Effector CD8-positive, alpha-beta T cell (primary cell): ENCODE measurements at regions not wholly inside any gene's neighbourhood (a gene's known extent, or its start where the extent isn't known, plus 50 kb on each side); places are given as distances from the start of the nearest gene placed in this dataset.
"Not testable (repeated sequence)": the region's sequence is repeated elsewhere in the genome, so short reads cannot be mapped to it uniquely, and the experiment has no call there.

ENCODE experiments used
- DNase-seq: peaks from one replicate; lab custom pipeline; 2025; lab: John Stamatoyannopoulos, UW

DNA sequence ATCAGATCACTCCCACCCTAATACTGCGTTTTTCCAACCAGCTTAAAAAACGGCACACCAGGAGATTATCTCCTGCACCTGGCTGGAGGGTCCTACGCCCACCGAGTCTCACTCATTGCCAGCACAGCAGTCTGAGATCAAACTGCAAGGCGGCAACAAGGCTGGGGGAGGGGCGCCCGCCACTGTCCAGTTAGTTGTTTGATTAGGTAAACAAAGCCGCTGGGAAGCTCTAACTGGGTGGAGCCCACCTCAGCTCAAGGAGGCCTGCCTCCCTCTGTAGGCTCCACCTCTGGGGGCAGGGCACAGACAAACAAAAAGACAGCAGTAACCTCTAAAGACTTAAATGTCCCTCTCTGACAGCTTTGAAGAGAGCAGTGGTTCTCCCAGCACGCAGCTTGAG, 463.0 kb upstream of the CADM1 start:
- DNase-seq: not testable (repeated sequence)

- no peak for DNase-seq
These were observed 461.7 kb upstream of the CADM1 start for GRCh38 chr11:115965767-115966504.

DNA sequence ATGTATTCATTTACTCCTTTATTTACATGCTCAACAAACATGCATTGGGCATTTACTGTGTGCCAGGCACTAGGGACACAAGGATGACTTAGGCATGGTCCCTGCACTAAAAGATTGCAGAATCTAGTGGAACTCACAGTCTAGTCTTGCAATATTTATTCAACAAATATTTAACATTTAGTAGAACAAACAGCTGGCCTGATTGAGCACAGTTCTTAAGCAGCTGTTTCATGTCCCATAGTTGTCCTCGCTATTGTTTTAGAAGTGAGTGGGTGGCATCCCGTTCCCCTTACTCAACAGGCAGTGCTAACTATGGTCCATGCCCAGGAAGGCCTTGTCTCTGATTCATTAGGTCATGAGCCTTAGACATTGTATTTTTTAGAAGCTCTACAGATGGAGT, 459.9 kb upstream of the CADM1 start:
- no peak for DNase-seq

- no peak for DNase-seq
These were observed 458.9 kb upstream of the CADM1 start for GRCh38 chr11:115963156-115963555.

GRCh38 chr11:115961159-115962003, 457.2 kb upstream of the CADM1 start:
- DNase-seq: no peak

DNA sequence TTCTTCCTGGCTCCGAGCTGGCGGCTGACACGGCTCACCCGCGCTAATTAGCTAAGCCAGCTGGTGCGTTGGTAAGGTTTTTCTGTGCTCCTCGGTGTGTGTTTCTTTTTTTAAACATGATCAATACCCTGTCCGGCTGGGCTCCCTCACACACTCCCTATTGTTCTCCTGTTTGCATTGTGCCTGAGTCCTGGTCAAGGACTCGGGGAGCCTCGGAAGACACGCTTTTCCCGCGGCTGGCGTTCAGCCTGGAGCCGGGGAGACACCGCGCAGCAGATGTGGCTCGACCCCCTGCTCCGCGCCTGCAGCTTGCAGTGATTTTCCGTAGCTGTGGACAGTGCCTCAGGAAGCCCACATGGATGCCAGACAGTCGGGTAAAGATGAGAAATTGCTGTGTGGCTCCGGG, 454.9 kb upstream of the CADM1 start:
- DNase-seq: no peak

DNA sequence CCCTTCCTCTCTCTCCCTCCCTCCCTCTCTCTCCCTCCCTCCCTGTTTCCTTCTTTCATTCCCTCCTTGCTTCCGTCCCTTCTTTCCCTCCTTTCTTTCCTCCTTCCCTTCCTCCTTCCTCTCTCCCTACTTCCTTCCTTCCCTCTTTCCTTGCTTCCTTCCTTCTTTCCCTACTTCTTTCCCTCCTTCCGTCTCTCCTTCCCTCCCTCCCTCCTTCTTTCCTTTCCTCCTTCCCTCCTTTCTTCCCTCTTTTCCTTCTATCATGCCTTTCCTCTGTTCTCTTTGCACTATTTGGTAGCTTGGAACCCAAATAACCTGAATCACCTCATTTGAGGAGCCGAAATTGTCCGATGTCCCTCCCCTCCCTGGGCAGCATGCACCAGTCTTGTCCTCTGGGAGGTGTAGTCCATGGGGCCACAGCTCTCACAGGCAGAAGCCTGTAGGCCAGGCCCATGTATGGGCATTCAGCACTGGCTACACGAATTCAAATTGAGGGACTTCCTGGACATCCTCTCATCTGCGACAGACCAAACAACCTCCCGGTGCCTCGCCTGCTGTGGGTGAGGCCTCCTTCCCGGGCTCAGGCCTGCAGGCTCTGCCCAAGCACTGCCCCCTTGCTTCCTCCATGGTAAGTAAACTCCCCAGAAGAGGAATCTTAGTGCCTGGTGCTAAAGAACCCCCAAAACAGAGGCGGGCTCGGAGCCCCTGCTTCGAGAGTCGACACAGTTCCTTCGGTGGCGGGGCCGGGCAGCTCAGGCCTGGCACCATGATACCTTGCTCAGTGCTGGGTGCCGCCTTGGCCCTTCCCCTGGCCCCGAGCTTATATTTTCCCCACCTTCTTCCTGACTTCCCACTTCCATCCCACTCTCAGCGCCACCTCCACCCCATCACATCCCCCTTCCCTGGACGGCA, 454.1 kb upstream of the CADM1 start:
- DNase-seq: no peak

- DNase-seq: no peak
These were observed 451.6 kb upstream of the CADM1 start for GRCh38 chr11:115955803-115956202.

- DNase-seq: no peak
These were observed 446.4 kb upstream of the CADM1 start for GRCh38 chr11:115950660-115951059.

DNA sequence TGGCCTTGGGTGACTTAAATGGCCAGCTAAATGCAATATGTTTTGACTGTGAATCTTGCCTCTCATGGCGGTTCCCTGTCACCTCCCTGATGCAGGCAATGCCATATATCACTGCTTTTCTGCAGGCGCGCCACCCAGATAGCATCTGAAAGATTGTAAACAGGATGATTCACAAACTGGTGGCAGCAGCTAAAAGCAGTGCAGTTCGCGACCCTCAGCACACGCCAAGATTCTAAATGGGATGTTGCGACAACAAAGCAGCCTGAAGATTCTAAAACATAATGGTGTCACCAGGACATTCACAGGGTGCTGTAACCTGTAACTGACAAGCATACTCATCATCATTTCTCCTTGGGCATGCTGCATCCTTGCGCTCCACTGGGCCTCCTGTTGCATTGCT, 440.4 kb upstream of the CADM1 start:
- DNase-seq: no peak

DNA sequence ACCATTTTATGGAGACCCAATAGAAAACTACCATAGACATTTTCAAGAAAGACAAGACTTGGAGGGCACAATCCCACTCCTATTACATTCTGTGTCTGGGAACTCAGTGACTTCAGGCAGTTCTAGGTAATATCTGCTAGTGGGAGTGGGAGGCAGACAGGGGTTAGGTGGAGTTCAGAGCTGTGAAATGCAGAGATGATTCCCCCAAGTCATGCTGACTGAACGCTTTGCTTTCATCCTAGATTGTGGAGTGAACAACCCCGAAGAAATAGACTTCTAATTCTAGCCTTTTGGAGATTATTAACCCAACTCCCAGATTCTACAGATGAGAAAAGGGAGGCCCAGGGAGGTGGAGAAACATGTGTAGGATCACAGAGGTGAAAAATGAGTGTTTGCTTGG, 437.8 kb upstream of the CADM1 start:
- DNase-seq: no peak

DNA sequence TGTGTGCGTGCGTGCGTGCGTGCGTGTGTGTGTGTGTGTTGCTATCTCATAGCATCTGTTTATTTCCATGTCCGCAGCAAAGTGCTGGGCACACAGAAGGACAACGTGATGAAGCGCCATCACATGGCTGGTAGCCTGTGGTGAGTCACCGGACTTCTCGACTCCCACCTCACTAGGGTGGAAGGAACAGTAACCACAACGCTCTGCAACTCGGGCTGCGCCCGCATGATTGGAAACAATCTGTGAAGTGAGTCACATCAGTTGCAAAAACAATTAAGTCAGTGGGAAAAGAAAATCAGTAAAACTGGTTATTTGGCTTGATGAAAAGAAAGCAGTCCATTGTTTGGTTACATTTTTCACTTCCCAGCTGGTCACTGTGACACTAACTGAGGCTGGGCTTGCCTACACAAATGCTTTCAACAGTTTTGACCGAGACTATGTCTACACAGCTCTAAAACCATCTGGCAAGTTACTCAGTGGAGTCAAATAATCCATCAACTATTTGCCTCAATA, 437.3 kb upstream of the CADM1 start:
- DNase-seq: no peak

DNA sequence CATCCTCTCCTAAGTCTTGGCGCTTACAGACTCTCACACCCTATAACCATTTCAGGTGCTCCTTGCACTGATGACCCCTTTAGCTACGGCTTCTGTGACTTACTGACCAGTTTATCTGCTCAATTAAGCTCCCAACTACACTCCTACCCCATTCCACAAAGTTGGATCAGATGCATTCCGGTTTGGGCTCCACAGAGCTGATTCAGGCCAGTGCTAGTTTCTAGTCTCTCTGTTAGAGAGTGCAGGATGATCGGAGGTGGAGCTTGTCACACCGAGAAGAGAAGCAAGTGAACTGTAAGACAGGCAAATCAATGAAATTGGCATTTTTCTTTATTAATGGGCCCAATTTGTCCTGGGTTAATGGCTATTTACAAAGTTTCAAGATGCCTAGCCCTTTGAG, 436.8 kb upstream of the CADM1 start:
- no peak for DNase-seq

DNA sequence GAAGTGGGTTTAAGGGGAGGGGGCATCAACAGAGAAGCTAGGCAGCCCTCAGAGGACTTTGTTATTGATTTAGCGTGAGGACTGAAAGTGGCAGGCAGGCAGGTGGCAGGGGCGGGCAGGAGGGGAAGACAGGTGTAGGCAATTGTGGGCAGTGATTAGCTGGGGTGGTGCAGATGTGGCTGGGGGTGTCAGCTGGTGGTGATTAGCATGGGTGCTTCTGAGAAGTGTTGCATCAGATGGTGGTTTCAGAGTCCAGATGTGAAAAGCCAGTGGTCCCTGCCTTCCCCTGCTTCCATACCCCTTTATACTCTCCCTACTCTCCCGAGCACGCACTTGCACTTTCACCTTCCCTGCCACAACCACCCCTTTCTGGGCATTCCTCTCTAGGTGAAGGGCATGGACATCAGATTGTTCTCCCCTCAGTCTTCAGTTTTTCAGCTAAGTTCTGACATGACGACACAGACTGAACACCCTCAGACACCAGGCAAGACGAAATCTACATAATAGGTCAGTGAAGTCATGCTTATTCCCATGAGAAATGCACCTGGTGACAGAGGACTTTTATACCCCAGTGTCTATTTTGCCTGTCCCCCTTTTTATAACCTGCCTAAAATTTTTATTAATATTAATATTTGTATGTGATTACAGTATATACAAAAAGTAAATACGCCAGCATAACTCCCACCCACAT, 435.7 kb upstream of the CADM1 start:
- DNase-seq: no peak

- DNase-seq: no peak
These were observed 435.0 kb upstream of the CADM1 start for GRCh38 chr11:115939104-115939730.

DNA sequence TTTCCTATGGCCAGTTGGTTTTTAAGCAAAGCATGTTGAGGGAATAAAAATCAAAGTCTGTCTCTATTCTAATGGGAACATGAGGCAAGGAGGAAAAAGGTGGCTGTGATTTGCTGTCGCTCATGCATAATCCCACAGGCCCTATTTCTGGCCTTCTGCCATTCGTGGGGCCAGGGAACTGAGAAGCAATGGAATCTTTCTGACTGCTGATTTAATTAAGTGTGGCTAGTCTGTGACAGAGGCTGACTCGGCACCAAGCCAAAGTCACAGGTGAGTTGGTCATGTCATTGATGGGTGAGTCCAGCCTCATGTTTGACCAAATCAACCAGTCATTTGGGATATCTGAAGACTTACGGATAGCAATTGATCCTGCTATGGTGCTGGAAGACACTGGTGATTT, 429.3 kb upstream of the CADM1 start:
- no peak for DNase-seq

DNA sequence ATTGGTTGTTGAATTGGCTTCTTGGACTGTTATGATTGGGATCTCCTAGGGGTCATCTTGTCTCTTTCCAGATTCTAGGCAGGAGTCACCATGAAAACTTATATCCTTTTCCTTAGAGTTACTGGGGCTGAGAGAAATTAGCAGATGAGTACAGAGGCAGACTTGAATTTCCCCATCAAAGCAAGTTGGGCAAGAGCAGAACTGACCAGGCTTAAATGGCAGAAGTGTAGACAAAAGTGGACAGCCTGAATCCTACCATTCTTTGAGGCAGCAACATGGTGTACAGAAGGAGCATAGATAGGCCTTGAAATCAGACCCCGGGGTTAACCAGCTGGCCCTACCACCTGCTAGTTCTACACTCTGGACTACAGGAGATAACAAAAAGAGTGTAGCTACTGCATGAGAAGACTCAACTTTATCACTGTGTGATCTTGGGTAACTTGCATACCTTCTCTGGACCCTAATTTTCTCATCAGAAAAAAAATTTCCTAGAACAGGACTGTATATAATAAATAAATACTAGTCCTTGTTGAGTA, 427.4 kb upstream of the CADM1 start:
- no peak for DNase-seq

- no peak for DNase-seq
These were observed 426.8 kb upstream of the CADM1 start for GRCh38 chr11:115930886-115931547.

DNA sequence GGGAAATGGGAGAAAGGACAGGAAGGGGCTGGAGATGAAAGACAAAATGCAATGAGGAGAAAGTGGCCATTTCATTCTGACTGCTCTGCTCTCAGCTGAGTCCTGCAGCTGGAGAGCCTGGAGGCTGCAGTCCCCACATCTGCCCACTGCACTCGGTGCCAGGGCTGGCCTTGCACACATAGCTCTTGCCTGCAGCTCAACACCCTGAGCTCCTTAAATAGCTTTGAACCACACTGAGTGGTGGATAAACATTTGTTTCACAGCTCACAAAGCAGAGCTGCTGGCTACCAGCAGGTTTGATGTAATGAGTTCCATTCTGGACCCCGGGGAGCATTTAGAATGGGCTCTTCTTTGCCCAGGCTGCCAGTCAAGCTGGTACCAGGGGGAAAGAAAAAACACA, 426.1 kb upstream of the CADM1 start:
- no peak for DNase-seq

- no peak for DNase-seq
These were observed 425.5 kb upstream of the CADM1 start for GRCh38 chr11:115929618-115930129.
